Activated naive CD4-positive, alpha-beta T cell treated with anti-CD3 and anti-CD28 coated beads, Interleukin-2, amount 50 U/mL, for 16 hours (primary cell): ENCODE measurements at regions not wholly inside any gene's neighbourhood (a gene's known extent, or its start where the extent isn't known, plus 50 kb on each side); places are given as distances from the start of the nearest gene placed in this dataset.

Experiments
- DNase-seq: peaks from one replicate; pipeline ENCODE4 v3.0.0-alpha.2; 2020

- no peak for DNase-seq
Observed at GRCh38 chr6:145475794-145476396, 259.4 kb downstream of the EPM2A start.

GRCh38 chr6:145480024-145480423, 255.3 kb downstream of the EPM2A start:
- no peak for DNase-seq

GRCh38 chr6:145483191-145483996, 251.9 kb downstream of the EPM2A start:
- no peak for DNase-seq

GRCh38 chr6:145485288-145485687, 250.0 kb downstream of the EPM2A start:
- DNase-seq = no peak

GRCh38 chr6:145486306-145486705, 249.0 kb downstream of the EPM2A start:
- DNase-seq = no peak

- DNase-seq = no peak
Observed at GRCh38 chr6:145489583-145489982, 245.7 kb downstream of the EPM2A start.

GRCh38 chr6:145490068-145490467, 245.3 kb downstream of the EPM2A start:
- no peak for DNase-seq

GRCh38 chr6:145491126-145491525, 244.2 kb downstream of the EPM2A start:
- no peak for DNase-seq

GRCh38 chr6:145497006-145497405, 238.3 kb downstream of the EPM2A start:
- no peak for DNase-seq

GRCh38 chr6:145498425-145498824, 236.9 kb downstream of the EPM2A start:
- no peak for DNase-seq

- no peak for DNase-seq
Observed at GRCh38 chr6:145502416-145502815, 232.9 kb downstream of the EPM2A start.

- no peak for DNase-seq
Observed at GRCh38 chr6:145506136-145506535, 229.2 kb downstream of the EPM2A start.

- no peak for DNase-seq
Observed at GRCh38 chr6:145506565-145506964, 228.8 kb downstream of the EPM2A start.

GRCh38 chr6:145507239-145507638, 228.1 kb downstream of the EPM2A start:
- no peak for DNase-seq

GRCh38 chr6:145508107-145508506, 227.2 kb downstream of the EPM2A start:
- no peak for DNase-seq

GRCh38 chr6:145517492-145517891, 217.8 kb downstream of the EPM2A start:
- no peak for DNase-seq

- DNase-seq = no peak
Observed at GRCh38 chr6:145525038-145525437, 210.3 kb downstream of the EPM2A start.

- no peak for DNase-seq
Observed at GRCh38 chr6:145529582-145529981, 205.7 kb downstream of the EPM2A start.

- no peak for DNase-seq
Observed at GRCh38 chr6:145530454-145530853, 204.9 kb downstream of the EPM2A start.

- no peak for DNase-seq
Observed at GRCh38 chr6:145531032-145531431, 204.3 kb downstream of the EPM2A start.

GRCh38 chr6:145531822-145532221, 203.5 kb downstream of the EPM2A start:
- no peak for DNase-seq

- no peak for DNase-seq
Observed at GRCh38 chr6:145532361-145532760, 203.0 kb downstream of the EPM2A start.

- no peak for DNase-seq
Observed at GRCh38 chr6:145534989-145535388, 200.3 kb downstream of the EPM2A start.

GRCh38 chr6:145538989-145539388, 196.3 kb downstream of the EPM2A start:
- DNase-seq = no peak

- DNase-seq = no peak
Observed at GRCh38 chr6:145539831-145540230, 195.5 kb downstream of the EPM2A start.
